SK-N-MC (cell line): ENCODE measurements at regions not wholly inside any gene's neighbourhood (a gene's known extent, or its start where the extent isn't known, plus 50 kb on each side); places are given as distances from the start of the nearest gene placed in this dataset.

Experiments used
- EZH2 ChIP-seq: fragments of 200-600 bp; sonication (generic); IDR thresholded peaks from one replicate; pipeline ENCODE4 v1.6.1; 2017; ENCODE audit warnings: antibody characterized with exemption
- POLR2AphosphoS5 ChIP-seq: IDR thresholded peaks from 2 replicates; pipeline ENCODE4 v1.6.1; 2012; ENCODE audit warnings: mild to moderate bottlenecking, low read depth, low read length, borderline replicate concordance

DNA sequence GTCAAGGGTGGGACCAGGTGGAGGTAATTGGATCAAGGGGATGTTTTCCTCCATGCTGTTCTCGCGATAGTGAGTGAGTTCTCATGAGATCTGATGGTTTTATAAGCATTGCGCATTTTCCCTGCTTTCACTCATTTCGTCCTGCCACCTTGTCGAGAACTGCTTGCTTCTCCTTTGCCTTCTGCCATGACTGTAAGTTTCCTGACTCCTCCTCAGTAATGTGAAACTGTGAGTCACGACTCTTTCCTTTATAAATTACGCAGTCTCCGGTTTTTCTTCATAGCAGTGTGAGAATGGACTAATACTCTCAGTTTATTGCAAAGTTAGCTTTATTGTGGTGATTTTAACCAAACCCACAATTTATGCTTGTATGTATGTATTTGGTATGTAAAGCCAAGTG, 878.5 kb upstream of the ANO3 start:
- TF ChIP-seq POLR2AphosphoS5 (no peak), EZH2 (no peak)
